Colonic mucosa (tissue), 4 donors: ENCODE measurements at regions not wholly inside any gene's neighbourhood (a gene's known extent, or its start where the extent isn't known, plus 50 kb on each side); places are given as distances from the start of the nearest gene placed in this dataset.

Experiments
- DNase-seq: peaks from one replicate; pipeline ENCODE4 v3.0.0-alpha.2; 2020
- H3K27ac ChIP-seq: fragments of 200-600 bp; one replicate; pipeline ENCODE4 v1.8.0; 2021
- H3K27me3 ChIP-seq: fragments of 200-600 bp; one replicate; pipeline ENCODE4 v1.8.0; 2021
- H3K36me3 ChIP-seq: fragments of 200-600 bp; one replicate; pipeline ENCODE4 v1.8.0; 2021
- H3K4me1 ChIP-seq: fragments of 200-600 bp; one replicate; pipeline ENCODE4 v1.8.0; 2021; ENCODE audit warnings: mild to moderate bottlenecking
- H3K4me3 ChIP-seq: fragments of 200-600 bp; one replicate; pipeline ENCODE4 v1.8.0; 2021
- H3K9ac ChIP-seq, 2 donors: one replicate each; pipeline ENCODE4 v1.7.0; 2013; ENCODE audit warnings: control low read depth in 2 of 2, low read depth in 2 of 2, low read length in 2 of 2
- H3K9me3 ChIP-seq: fragments of 200-600 bp; one replicate; pipeline ENCODE4 v1.8.0; 2021
- CTCF ChIP-seq: fragments of 200-600 bp; IDR thresholded peaks from one replicate; pipeline ENCODE4 v1.8.0; 2022; ENCODE audit warnings: antibody characterized with exemption, mild to moderate bottlenecking
- intact Hi-C: fragments of 100-400 bp; cut with DNase I; formaldehyde crosslinking; loops from one replicate; pipeline ENCODE4 v1.14.1; 2022
- donor health status: healthy.
- donor health status: DM: no; HTN: no; CAD: no.
- donor health status: DM: no; HTN: no; CAD: no.

GRCh38 chr2:38194751-38195150 lies 118.8 kb upstream of the CYP1B1 start:
- no peaks in the 10 kb centered on the region for H3K9me3 ChIP-seq
- no peak overlapping the region for H3K27ac ChIP-seq
- DNase-seq, result no peak
- H3K27me3 ChIP-seq, result no peaks in the 10 kb centered on the region
- no peak overlapping the region for H3K4me3 ChIP-seq
- intact Hi-C loops, result no loop called here
- no peaks in the 10 kb centered on the region for H3K4me1 ChIP-seq
- TF ChIP-seq CTCF, result no peak
- no peak overlapping the region for H3K9ac ChIP-seq
- H3K36me3 ChIP-seq, result no peaks in the 10 kb centered on the region

GRCh38 chr2:38192976-38193375 lies 117.0 kb upstream of the CYP1B1 start:
- intact Hi-C loops, result no loop called here
- H3K4me1 ChIP-seq, result no peaks in the 10 kb centered on the region
- no peaks in the 10 kb centered on the region for H3K36me3 ChIP-seq
- H3K27me3 ChIP-seq, result no peaks in the 10 kb centered on the region
- H3K4me3 ChIP-seq, result no peak overlapping the region
- H3K27ac ChIP-seq, result no peak overlapping the region
- DNase-seq, result no peak
- H3K9me3 ChIP-seq, result no peaks in the 10 kb centered on the region
- H3K9ac ChIP-seq, result no peak overlapping the region
- no peak for TF ChIP-seq CTCF

- no peaks in the 10 kb centered on the region for H3K4me1 ChIP-seq
- H3K9ac ChIP-seq, result no peak overlapping the region
- DNase-seq, result no peak
- H3K4me3 ChIP-seq, result no peak overlapping the region
- no peak for TF ChIP-seq CTCF
- H3K27ac ChIP-seq, result no peak overlapping the region
- intact Hi-C loops, result no loop called here
- H3K27me3 ChIP-seq, result no peaks in the 10 kb centered on the region
- no peaks in the 10 kb centered on the region for H3K9me3 ChIP-seq
- H3K36me3 ChIP-seq, result no peaks in the 10 kb centered on the region
These were observed 116.1 kb upstream of the CYP1B1 start for GRCh38 chr2:38192046-38192445.

GRCh38 chr2:38191516-38191915 lies 115.6 kb upstream of the CYP1B1 start:
- DNase-seq, result no peak
- no peak for TF ChIP-seq CTCF

GRCh38 chr2:38190542-38191218 lies 114.7 kb upstream of the CYP1B1 start:
- H3K27ac ChIP-seq, result no peak overlapping the region
- H3K36me3 ChIP-seq, result no peaks in the 10 kb centered on the region
- H3K9ac ChIP-seq, result no peak overlapping the region
- intact Hi-C loops, result no loop called here
- H3K4me1 ChIP-seq, result no peaks in the 10 kb centered on the region
- TF ChIP-seq CTCF, result no peak
- H3K27me3 ChIP-seq, result no peaks in the 10 kb centered on the region
- no peaks in the 10 kb centered on the region for H3K9me3 ChIP-seq
- H3K4me3 ChIP-seq, result no peak overlapping the region
- no peak for DNase-seq

More at GRCh38 chr2:38191516-38191915, 115.6 kb upstream of the CYP1B1 start:
- Histone ChIP-seq H3K4me3 (no peak overlapping the region), H3K36me3 (no peaks in the 10 kb centered on the region), H3K27me3 (no peaks in the 10 kb centered on the region), H3K27ac (no peak overlapping the region), H3K9ac (no peak overlapping the region), H3K4me1 (no peaks in the 10 kb centered on the region), H3K9me3 (no peaks in the 10 kb centered on the region)
- intact Hi-C loops, result no loop called here
